IMR-90 (cell line): ENCODE measurements at regions not wholly inside any gene's neighbourhood (a gene's known extent, or its start where the extent isn't known, plus 50 kb on each side); places are given as distances from the start of the nearest gene placed in this dataset.

Source experiments
- ATAC-seq: fragments of 200-7000 bp; cut with Tn5 transposase; 2 replicates; pipeline ENCODE4 v1.9.1; 2020; ENCODE audit warnings: low read depth, mild to moderate bottlenecking, moderate library complexity
- BruUV-seq: library from RNA; stranded (reverse); fragments of 400-500 nt; replicated peaks from 2 replicates; lab custom pipeline; 2021; lab: Mats Ljungman, UMichigan
- CTCF ChIA-PET: fragments of 300-600 bp; formaldehyde crosslinking; extraction: SDS; loops from one replicate; lab custom pipeline; 2021; ENCODE audit warnings: antibody characterized with exemption; lab: Yijun Ruan, JAX
- POLR2A ChIA-PET: fragments of 300-600 bp; sonication (Branson Sonifier 250); formaldehyde crosslinking; loops from one replicate; lab custom pipeline; 2022; ENCODE audit warnings: antibody characterized with exemption; ENCODE audit not compliant: unreplicated experiment; lab: Charles Lee
- DNase-seq: peaks from one replicate; pipeline ENCODE4 v3.0.0; 2013
- H2AFZ ChIP-seq: replicated peaks from 2 replicates; pipeline ENCODE3; 2013; ENCODE audit warnings: low read length, mild to moderate bottlenecking; ENCODE audit not compliant: poor library complexity
- H2AK5ac ChIP-seq: 2 replicates; pipeline ENCODE4 v1.6.1; 2013; ENCODE audit warnings: low read depth, low read length, inconsistent platforms
- H2AK9ac ChIP-seq: replicated peaks from 2 replicates; pipeline ENCODE3; 2013; ENCODE audit warnings: mild to moderate bottlenecking, low read depth, low read length, moderate library complexity; ENCODE audit not compliant: poor library complexity
- H2BK120ac ChIP-seq: 2 replicates; pipeline ENCODE4 v1.6.1; 2013; ENCODE audit warnings: low read depth, low read length, inconsistent platforms
- H2BK15ac ChIP-seq: 3 replicates; pipeline ENCODE4 v1.6.1; 2013; ENCODE audit warnings: low read depth, low read length, inconsistent platforms
- H2BK20ac ChIP-seq: 2 replicates; pipeline ENCODE4 v1.6.1; 2013; ENCODE audit warnings: low read depth, mild to moderate bottlenecking, inconsistent platforms, low read length, moderate library complexity
- H2BK5ac ChIP-seq: 2 replicates; pipeline ENCODE4 v1.6.1; 2013; ENCODE audit warnings: mild to moderate bottlenecking, low read depth, low read length, inconsistent platforms; ENCODE audit not compliant: poor library complexity, severe bottlenecking
- H3K14ac ChIP-seq: replicated peaks from 2 replicates; pipeline ENCODE4 v1.6.1; 2013; ENCODE audit warnings: low read depth, low read length, inconsistent platforms
- H3K18ac ChIP-seq: 2 replicates; pipeline ENCODE4 v1.6.1; 2013; ENCODE audit warnings: low read depth, low read length, control low read depth
- H3K23ac ChIP-seq: 2 replicates; pipeline ENCODE4 v1.6.1; 2013; ENCODE audit warnings: low read depth, low read length, inconsistent platforms
- H3K27ac ChIP-seq: 2 replicates; pipeline ENCODE4 v1.5.1; 2013; ENCODE audit warnings: mild to moderate bottlenecking, control low read depth, low read length; ENCODE audit not compliant: insufficient read depth
- H3K27me3 ChIP-seq: 2 replicates; pipeline ENCODE4 v1.6.1; 2013; ENCODE audit warnings: low read length; ENCODE audit not compliant: control insufficient read depth, insufficient read depth
- H3K36me3 ChIP-seq: 2 replicates; pipeline ENCODE4 v1.6.1; 2013; ENCODE audit warnings: low read length, mixed read lengths; ENCODE audit not compliant: control insufficient read depth, insufficient read depth
- H3K4ac ChIP-seq: 2 replicates; pipeline ENCODE4 v1.6.1; 2013; ENCODE audit warnings: low read depth, low read length, inconsistent platforms
- H3K4me1 ChIP-seq: 2 replicates; pipeline ENCODE4 v1.6.1; 2013; ENCODE audit warnings: low read length, mixed read lengths; ENCODE audit not compliant: control insufficient read depth, insufficient read depth
- H3K4me2 ChIP-seq: 2 replicates; pipeline ENCODE4 v1.6.1; 2013; ENCODE audit warnings: low read depth, mild to moderate bottlenecking, control low read depth, low read length, moderate library complexity
- H3K4me3 ChIP-seq: 2 replicates; pipeline ENCODE4 v1.5.1; 2013; ENCODE audit warnings: low read depth, mild to moderate bottlenecking, control low read depth, low read length, moderate library complexity; ENCODE audit not compliant: insufficient read depth
- H3K56ac ChIP-seq: 2 replicates; pipeline ENCODE4 v1.6.1; 2013; ENCODE audit warnings: low read length, inconsistent platforms; ENCODE audit not compliant: insufficient read depth; ENCODE audit errors: extremely low read depth
- H3K79me1 ChIP-seq, 2 experiments: 2 replicates each; pipeline ENCODE4 v1.6.1; 2013; ENCODE audit warnings: low read length in 2 of 2, inconsistent platforms in 1 of 2, low read depth in 1 of 2
- H3K9ac ChIP-seq: 2 replicates; pipeline ENCODE4 v1.6.1; 2013; ENCODE audit warnings: low read depth, low read length, control low read depth
- H3K9me1 ChIP-seq: 2 replicates; pipeline ENCODE4 v1.6.1; 2013; ENCODE audit warnings: low read length, inconsistent platforms; ENCODE audit not compliant: insufficient read depth
- H3K9me3 ChIP-seq: 2 replicates; pipeline ENCODE4 v1.6.1; 2013; ENCODE audit warnings: low read length; ENCODE audit not compliant: control insufficient read depth, insufficient read depth
- H4K20me1 ChIP-seq: 2 replicates; pipeline ENCODE4 v1.6.1; 2013; ENCODE audit warnings: low read length, inconsistent platforms; ENCODE audit not compliant: insufficient read depth
- H4K5ac ChIP-seq: 2 replicates; pipeline ENCODE4 v1.6.1; 2013; ENCODE audit warnings: mild to moderate bottlenecking, low read depth, low read length, control low read depth
- H4K8ac ChIP-seq, 2 experiments: 2 replicates each; pipeline ENCODE4 v1.6.1; 2013; ENCODE audit warnings: low read depth in 2 of 2, low read length in 2 of 2, control low read depth in 1 of 2, inconsistent platforms in 1 of 2
- H4K91ac ChIP-seq: 2 replicates; pipeline ENCODE4 v1.6.1; 2013; ENCODE audit warnings: low read depth, low read length, inconsistent platforms; ENCODE audit not compliant: insufficient read depth
- BHLHE40 ChIP-seq: fragments of 150-350 bp; IDR thresholded peaks from 2 replicates; pipeline ENCODE4 v1.6.1; 2016; ENCODE audit warnings: mild to moderate bottlenecking, low read depth, low read length
- CHD1 ChIP-seq: IDR thresholded peaks from 2 replicates; pipeline ENCODE4 v1.6.1; 2012; ENCODE audit warnings: low read depth, low read length, improper control_type of control experiment
- MAZ ChIP-seq: IDR thresholded peaks from 2 replicates; pipeline ENCODE4 v1.6.1; 2012; ENCODE audit warnings: low read depth, mild to moderate bottlenecking, low read length, improper control_type of control experiment, moderate library complexity, borderline replicate concordance
- RCOR1 ChIP-seq: IDR thresholded peaks from 2 replicates; pipeline ENCODE4 v1.6.1; 2012; ENCODE audit warnings: mild to moderate bottlenecking, low read length, improper control_type of control experiment; ENCODE audit not compliant: insufficient replicate concordance
- WGBS, 2 experiments: methylation state at CpG; one replicate each; pipeline versions ENCODE4 v1.1.5 to v1.1.7; 2013; ENCODE audit warnings: missing lambda C conversion rate in 2 of 2; ENCODE audit not compliant: insufficient read length in 1 of 2; ENCODE audit errors: extremely low coverage in 2 of 2; 5-methylcytosine and 5-hydroxymethylcytosine counted together
- dilution Hi-C: fragments of 300-500 bp; cut with HindIII; formaldehyde crosslinking; loops from one replicate; pipeline ENCODE4 v1.14.3; 2018; ENCODE audit warnings: low sequenced_read_pairs; ENCODE audit not compliant: unreplicated experiment
- in situ Hi-C: fragments of 300-500 bp; cut with MboI; formaldehyde crosslinking; loops from 3 replicates; pipeline ENCODE4 v1.14.3; 2019; ENCODE audit warnings: low sequenced_read_pairs, inconsistent platforms, mixed read lengths
- intact Hi-C: fragments of 100-400 bp; cut with micrococcal nuclease; formaldehyde crosslinking; loops from 2 replicates; pipeline ENCODE4 v1.10.0; 2022

GRCh38 chr1:22224631-22225030 lies 81.7 kb upstream of the WNT4 start:
- no peak overlapping the region for H2BK20ac ChIP-seq
- CTCF ChIA-PET = no interaction called here
- H2BK5ac ChIP-seq = no peak overlapping the region
- peaks cover 6% of the 10 kb centered on the region for H3K9me3 ChIP-seq
- ATAC-seq (no peak), DNase-seq (no peak)
- intact Hi-C loops = no loop called here
- TF ChIP-seq MAZ (no peak), CHD1 (no peak), RCOR1 (no peak), BHLHE40 (no peak)
- no peak overlapping the region for H3K4me2 ChIP-seq
- POLR2A ChIA-PET = no interaction called here
- no peak overlapping the region for H3K14ac ChIP-seq
- H3K27me3 ChIP-seq = peaks cover 60% of the 10 kb centered on the region
- no peaks in the 10 kb centered on the region for H3K79me1 ChIP-seq
- no CpG with 5 or more reads among the region's 1 CpG for WGBS, 2 experiments
- no peak overlapping the region for H2BK15ac ChIP-seq
- in situ Hi-C loops = no loop called here
- no peak overlapping the region for H2AK5ac ChIP-seq
- H3K4me3 ChIP-seq = no peak overlapping the region
- H3K4ac ChIP-seq = no peak overlapping the region
- no peak overlapping the region for H2BK120ac ChIP-seq
- no peak overlapping the region for H3K9ac ChIP-seq
- no peaks in the 10 kb centered on the region; the same call in 1 of the 2 replicates for H3K9me1 ChIP-seq
- no peaks in the 10 kb centered on the region for H3K4me1 ChIP-seq
- no peak overlapping the region for H3K23ac ChIP-seq
- BruUV-seq = no TSS peak
- no peak overlapping the region for H2AK9ac ChIP-seq
- H3K36me3 ChIP-seq = no peaks in the 10 kb centered on the region
- no peak overlapping the region for H2AFZ ChIP-seq
- no peak overlapping the region for H3K56ac ChIP-seq
- H3K18ac ChIP-seq = no peak overlapping the region
- no peak overlapping the region for H4K5ac ChIP-seq
- H4K91ac ChIP-seq = no peak overlapping the region
- no peaks in the 10 kb centered on the region for H4K20me1 ChIP-seq
- no peak overlapping the region for H4K8ac ChIP-seq
- dilution Hi-C loops = no loop called here
- no peak overlapping the region for H3K27ac ChIP-seq
